Ishikawa (cell line): ENCODE measurements at regions not wholly inside any gene's neighbourhood (a gene's known extent, or its start where the extent isn't known, plus 50 kb on each side); places are given as distances from the start of the nearest gene placed in this dataset.

ENCODE experiments used
- CEBPB ChIP-seq: IDR thresholded peaks from 2 replicates; pipeline ENCODE4 v1.6.1; 2012
- CREB1 ChIP-seq: IDR thresholded peaks from 2 replicates; pipeline ENCODE4 v1.6.1; 2012; ENCODE audit warnings: low read depth
- EGR1 ChIP-seq: IDR thresholded peaks from 2 replicates; pipeline ENCODE4 v1.6.1; 2012
- EP300 ChIP-seq: IDR thresholded peaks from 2 replicates; pipeline ENCODE4 v1.6.1; 2012; ENCODE audit warnings: borderline replicate concordance
- FOXM1 ChIP-seq: IDR thresholded peaks from 2 replicates; pipeline ENCODE4 v1.6.1; 2012; ENCODE audit warnings: low read depth, borderline replicate concordance
- MAX ChIP-seq: IDR thresholded peaks from 2 replicates; pipeline ENCODE4 v1.6.1; 2012
- NFIC ChIP-seq: IDR thresholded peaks from 2 replicates; pipeline ENCODE4 v1.6.1; 2012
- RAD21 ChIP-seq: IDR thresholded peaks from 2 replicates; pipeline ENCODE4 v1.6.1; 2012; ENCODE audit warnings: low read depth
- REST ChIP-seq: IDR thresholded peaks from 2 replicates; pipeline ENCODE4 v1.6.1; 2012; ENCODE audit warnings: low read depth, mild to moderate bottlenecking
- TAF1 ChIP-seq: IDR thresholded peaks from 2 replicates; pipeline ENCODE4 v1.6.1; 2012; ENCODE audit warnings: low read depth, mild to moderate bottlenecking
- TCF12 ChIP-seq: IDR thresholded peaks from 2 replicates; pipeline ENCODE4 v1.6.1; 2012; ENCODE audit warnings: low read depth
- TEAD4 ChIP-seq: IDR thresholded peaks from 2 replicates; pipeline ENCODE4 v1.6.1; 2012
- USF1 ChIP-seq: IDR thresholded peaks from 2 replicates; pipeline ENCODE4 v1.6.1; 2012
- YY1 ChIP-seq: IDR thresholded peaks from 2 replicates; pipeline ENCODE4 v1.6.1; 2012; ENCODE audit warnings: low read depth
- ZBTB7A ChIP-seq: IDR thresholded peaks from 2 replicates; pipeline ENCODE4 v1.6.1; 2012; ENCODE audit warnings: low read depth

GRCh38 chr7:84912537-84912936, 274.3 kb downstream of the SEMA3D start:
- no peak for TF ChIP-seq EP300
- TF ChIP-seq CEBPB: no peak
- TF ChIP-seq ZBTB7A: no peak
- no peak for TF ChIP-seq YY1
- TF ChIP-seq EGR1: no peak
- TF ChIP-seq REST: no peak
- no peak for TF ChIP-seq NFIC
- no peak for TF ChIP-seq RAD21
- TF ChIP-seq TEAD4: no peak
- no peak for TF ChIP-seq CREB1
- no peak for TF ChIP-seq USF1
- no peak for TF ChIP-seq FOXM1

- TF ChIP-seq FOXM1: no peak
- no peak for TF ChIP-seq EP300
- TF ChIP-seq TAF1: no peak
- TF ChIP-seq REST: no peak
- no peak for TF ChIP-seq USF1
- no peak for TF ChIP-seq CEBPB
- TF ChIP-seq YY1: no peak
- TF ChIP-seq NFIC: no peak
- no peak for TF ChIP-seq EGR1
- no peak for TF ChIP-seq CREB1
- no peak for TF ChIP-seq TCF12
- TF ChIP-seq MAX: no peak
- no peak for TF ChIP-seq TEAD4
- TF ChIP-seq ZBTB7A: no peak
- no peak for TF ChIP-seq RAD21
These were observed 274.8 kb downstream of the SEMA3D start for GRCh38 chr7:84912018-84912417.

- no peak for TF ChIP-seq YY1
- TF ChIP-seq FOXM1: no peak
- no peak for TF ChIP-seq CEBPB
- TF ChIP-seq EP300: no peak
- no peak for TF ChIP-seq NFIC
- no peak for TF ChIP-seq TEAD4
- no peak for TF ChIP-seq RAD21
- no peak for TF ChIP-seq ZBTB7A
- no peak for TF ChIP-seq TCF12
- TF ChIP-seq REST: no peak
- no peak for TF ChIP-seq MAX
- TF ChIP-seq EGR1: no peak
- TF ChIP-seq TAF1: no peak
- TF ChIP-seq CREB1: no peak
- no peak for TF ChIP-seq USF1
These were observed 275.8 kb downstream of the SEMA3D start for GRCh38 chr7:84911077-84911476.

GRCh38 chr7:84908196-84908793, 278.6 kb downstream of the SEMA3D start:
- TF ChIP-seq USF1 (no peak), MAX (no peak), REST (no peak), RAD21 (no peak), NFIC (no peak), EP300 (no peak), TEAD4 (no peak), TAF1 (no peak), TCF12 (no peak), ZBTB7A (no peak), EGR1 (no peak), CEBPB (no peak), FOXM1 (no peak), CREB1 (no peak), YY1 (no peak)
